ENCODE measurements at regions not wholly inside any gene's neighbourhood (a gene's known extent, or its start where the extent isn't known, plus 50 kb on each side); places are given as distances from the start of the nearest gene placed in this dataset.

DNA sequence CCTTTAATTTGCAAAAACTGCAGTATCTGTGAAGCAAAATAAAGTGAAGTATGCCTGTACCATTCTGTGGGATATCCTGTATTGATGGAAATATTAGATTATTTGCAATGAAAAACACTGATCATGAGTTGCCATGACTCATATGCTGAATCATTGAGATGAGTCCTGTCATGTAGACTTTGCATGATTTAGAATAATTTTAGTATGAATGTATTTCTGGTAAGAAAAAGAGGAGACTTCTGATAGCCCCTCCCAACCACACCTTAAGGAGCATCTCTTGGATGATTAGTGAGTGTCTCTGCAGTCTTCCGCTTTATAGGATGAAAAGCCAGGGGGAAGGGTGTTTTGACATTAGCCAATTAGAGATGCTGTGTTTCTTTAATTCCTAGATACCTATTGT is 55.2 kb upstream of the PTGS2 start:
- DNase-seq (ENCODE audit: low spot score): no peak

DNA sequence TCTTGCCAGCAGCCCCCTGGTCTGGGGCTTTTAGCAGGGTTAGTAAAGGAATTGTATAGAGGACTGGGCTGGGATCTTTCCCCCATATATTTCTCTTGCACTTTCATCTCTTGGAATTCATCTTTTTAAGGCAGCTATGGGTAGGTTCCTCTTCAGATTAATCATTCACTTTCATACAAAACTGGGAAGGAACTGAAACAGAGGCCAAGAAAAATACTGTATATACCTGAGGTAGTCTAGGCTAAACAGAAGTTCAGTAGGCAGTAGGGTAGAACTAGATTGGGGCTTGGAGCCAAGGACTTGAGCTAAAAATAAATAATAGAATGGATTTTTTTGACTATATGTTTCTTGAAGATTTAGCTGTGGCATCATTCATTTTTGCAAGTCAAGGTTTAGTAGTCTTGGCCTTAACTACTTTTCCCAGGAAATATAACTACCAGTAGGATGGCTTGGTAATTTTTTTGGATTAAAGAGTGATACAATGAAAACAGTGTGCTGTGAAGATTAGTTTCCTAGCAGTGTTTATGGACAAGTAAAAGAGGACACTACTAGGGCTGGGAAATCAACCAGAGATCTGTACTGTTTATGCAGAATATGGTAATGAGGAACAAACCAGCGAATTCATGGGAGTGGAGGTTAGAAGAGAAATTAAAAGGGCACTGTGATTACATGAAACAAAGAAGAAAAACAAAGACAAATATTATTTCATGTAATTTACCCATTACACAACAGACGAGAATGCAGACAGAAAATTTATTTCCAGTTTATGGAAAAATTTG is 50.9 kb upstream of the PTGS2 start:
- DNase-seq (ENCODE audit: low spot score): no peak

All from kidney tubule cell (primary cell).